ENCODE measurements at regions not wholly inside any gene's neighbourhood (a gene's known extent, or its start where the extent isn't known, plus 50 kb on each side); places are given as distances from the start of the nearest gene placed in this dataset.

DNA sequence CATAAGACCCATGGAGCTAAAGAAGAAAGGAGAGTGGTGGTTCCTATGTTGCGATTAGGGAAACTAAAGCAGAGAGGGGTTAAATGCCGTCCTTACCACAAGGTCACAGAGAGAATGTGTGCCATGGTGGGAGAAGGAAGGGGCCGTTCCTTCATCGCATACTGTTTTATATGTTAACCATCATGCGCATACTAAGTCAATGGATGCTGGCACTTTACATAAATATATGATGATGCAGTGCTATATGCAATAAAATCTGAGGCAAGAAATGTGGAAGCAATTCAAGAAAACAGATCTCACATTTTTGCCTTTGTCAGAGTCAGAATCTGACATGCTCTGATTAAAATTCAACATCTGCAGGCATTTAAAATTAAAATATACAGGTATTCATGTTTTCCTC, 168.1 kb downstream of the BMP4 start:
- no peak for TF ChIP-seq POLR2AphosphoS5 (IDR thresholded peaks at IDR 0.05)
- TF ChIP-seq EP300 (IDR thresholded peaks at IDR 0.05) = no peak
- TF ChIP-seq CTCF (IDR thresholded peaks at IDR 0.05) = no peak
- TF ChIP-seq POLR2A (IDR thresholded peaks at IDR 0.05) = no peak
- intact Hi-C loops (cut with DNase I) = no loop called here
- no peaks in the 10 kb centered on the region for H3K9me3 ChIP-seq
- H3K27me3 ChIP-seq = no peaks in the 10 kb centered on the region
- H3K4me3 ChIP-seq = no peak overlapping the region
- peaks cover 0 to 7% (median under 1%) of the 10 kb centered on the region in 4 donors for H3K4me1 ChIP-seq
- 91 to 95% methylated on average over 5 of the region's 5 CpGs for WGBS, 2 donors
- no peak overlapping the region for H3K27ac ChIP-seq
- no peak for DNase-seq
- no peaks in the 10 kb centered on the region for H3K36me3 ChIP-seq

GRCh38 chr14:53786045-53786444, 170.6 kb downstream of the BMP4 start:
- Histone ChIP-seq H3K27ac (no peak overlapping the region), H3K27me3 (no peaks in the 10 kb centered on the region), H3K36me3 (no peaks in the 10 kb centered on the region), H3K4me3 (no peak overlapping the region), H3K4me1 (peaks cover 0 to 7% (median 0%) of the 10 kb centered on the region in 4 donors), H3K9me3 (no peaks in the 10 kb centered on the region)
- intact Hi-C loops (cut with DNase I) = no loop called here
- DNase-seq = no peak
- no peak for TF ChIP-seq POLR2A (IDR thresholded peaks at IDR 0.05)
- no peak for TF ChIP-seq POLR2AphosphoS5 (IDR thresholded peaks at IDR 0.05)
- TF ChIP-seq CTCF (IDR thresholded peaks at IDR 0.05) = no peak
- TF ChIP-seq EP300 (IDR thresholded peaks at IDR 0.05) = no peak

DNA sequence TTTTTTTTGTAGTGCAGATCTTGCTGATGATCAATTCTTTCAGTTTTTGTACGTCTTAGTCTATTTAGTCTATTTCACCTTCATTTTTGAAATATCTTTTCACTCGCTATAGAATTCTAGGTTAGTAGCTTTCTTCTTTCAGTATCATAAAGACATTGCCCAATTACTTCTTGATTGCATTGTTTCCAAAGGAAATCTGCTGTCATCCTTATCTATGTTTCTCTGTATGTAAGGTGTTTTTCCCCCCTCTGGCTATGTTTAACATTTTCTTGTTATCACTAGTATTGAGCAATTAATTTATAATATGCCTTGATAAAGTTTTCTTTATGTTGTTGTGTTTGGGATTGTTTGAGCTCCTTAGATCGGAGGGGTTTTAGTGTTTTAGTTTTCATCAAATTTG, 171.9 kb downstream of the BMP4 start:
- Histone ChIP-seq H3K9me3 (no peaks in the 10 kb centered on the region), H3K4me3 (no peak overlapping the region), H3K27me3 (no peaks in the 10 kb centered on the region), H3K27ac (no peak overlapping the region), H3K36me3 (no peaks in the 10 kb centered on the region), H3K4me1 (no peaks in the 10 kb centered on the region)
- 93 to 96% methylated on average over 3 of the region's 3 CpGs for WGBS, 2 donors
- no peak for TF ChIP-seq POLR2A (IDR thresholded peaks at IDR 0.05)
- no peak for TF ChIP-seq EP300 (IDR thresholded peaks at IDR 0.05)
- no peak for TF ChIP-seq POLR2AphosphoS5 (IDR thresholded peaks at IDR 0.05)
- no peak for TF ChIP-seq CTCF (IDR thresholded peaks at IDR 0.05)
- no peak for DNase-seq
- intact Hi-C loops (cut with DNase I) = no loop called here

GRCh38 chr14:53783256-53783655, 173.4 kb downstream of the BMP4 start:
- Histone ChIP-seq H3K4me1 (no peaks in the 10 kb centered on the region), H3K27ac (no peak overlapping the region), H3K36me3 (no peaks in the 10 kb centered on the region), H3K9me3 (no peaks in the 10 kb centered on the region), H3K4me3 (no peak overlapping the region), H3K27me3 (no peaks in the 10 kb centered on the region)
- TF ChIP-seq POLR2AphosphoS5 (IDR thresholded peaks at IDR 0.05) = no peak
- TF ChIP-seq CTCF (IDR thresholded peaks at IDR 0.05) = no peak
- TF ChIP-seq POLR2A (IDR thresholded peaks at IDR 0.05) = no peak
- no peak for DNase-seq
- intact Hi-C loops (cut with DNase I) = no loop called here

DNA sequence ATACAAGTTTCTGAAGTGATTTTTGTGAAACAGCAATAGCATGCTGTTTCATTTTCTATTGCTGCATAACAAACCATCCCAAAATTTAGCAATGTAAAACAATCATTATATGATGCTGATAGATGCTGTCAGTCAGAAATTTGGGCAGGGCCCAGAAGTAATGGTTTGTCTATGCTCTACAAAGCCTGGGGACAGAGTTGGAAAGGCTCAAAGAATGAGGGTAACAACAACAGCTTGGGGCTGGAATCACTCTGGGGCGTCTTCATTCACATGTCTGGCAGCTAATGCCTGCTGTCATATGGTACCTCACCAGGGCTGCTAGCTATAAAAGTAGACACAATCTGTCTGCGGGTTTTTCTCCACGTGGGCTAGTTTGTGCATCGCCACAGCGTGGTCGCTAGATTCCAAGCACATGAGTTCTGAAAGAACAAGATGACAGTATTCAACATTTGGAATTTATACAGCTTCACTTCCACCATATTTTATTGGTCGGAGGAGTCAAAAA, 176.5 kb downstream of the BMP4 start:
- DNase-seq = no peak
- Histone ChIP-seq H3K27me3 (no peaks in the 10 kb centered on the region), H3K9me3 (no peaks in the 10 kb centered on the region), H3K4me1 (no peaks in the 10 kb centered on the region), H3K4me3 (no peak overlapping the region), H3K27ac (no peak overlapping the region), H3K36me3 (no peaks in the 10 kb centered on the region)
- 88 to 92% methylated on average over 7 of the region's 7 CpGs for WGBS, 2 donors
- intact Hi-C loops (cut with DNase I) = no loop called here
- TF ChIP-seq POLR2AphosphoS5 (IDR thresholded peaks at IDR 0.05) (no peak), POLR2A (IDR thresholded peaks at IDR 0.05) (no peak), CTCF (IDR thresholded peaks at IDR 0.05) (no peak), EP300 (IDR thresholded peaks at IDR 0.05) (no peak)
